Gastroesophageal sphincter (tissue), 4 donors: ENCODE measurements at regions not wholly inside any gene's neighbourhood (a gene's known extent, or its start where the extent isn't known, plus 50 kb on each side); places are given as distances from the start of the nearest gene placed in this dataset.

Source experiments
- ATAC-seq: fragments of 150-250 bp; one replicate; pipeline ENCODE4 v1.9.1; 2016; ENCODE audit warnings: mild to moderate bottlenecking, moderate library complexity
- H3K27ac ChIP-seq, 4 donors: fragments of 200-600 bp; sonication (generic) in 3 of 4; 1 replicate in 3 of 4; 2 replicates in 1 of 4; pipeline ENCODE4 v1.5.1; 2016 to 2019
- H3K27me3 ChIP-seq: fragments of 200-600 bp; sonication (generic); one replicate; pipeline ENCODE4 v1.5.1; 2019
- H3K36me3 ChIP-seq, 2 donors: fragments of 200-600 bp; sonication (generic); one replicate each; pipeline ENCODE4 v1.5.1; 2019; ENCODE audit warnings: control low read depth in 1 of 2
- H3K4me1 ChIP-seq, 3 donors: fragments of 200-600 bp; sonication (generic); 1 replicate in 2 of 3; 2 replicates in 1 of 3; pipeline ENCODE4 v1.5.1; 2016 to 2019; ENCODE audit warnings: control low read depth in 2 of 3
- H3K4me3 ChIP-seq, 2 donors: fragments of 200-600 bp; sonication (generic); one replicate each; pipeline ENCODE4 v1.5.1; 2019; ENCODE audit warnings: mild to moderate bottlenecking in 1 of 2, moderate library complexity in 1 of 2
- H3K9me3 ChIP-seq, 3 donors: fragments of 200-600 bp; sonication (generic); one replicate each; pipeline ENCODE4 v1.5.1; 2017 to 2019; ENCODE audit warnings: control low read depth in 2 of 3
- EP300 ChIP-seq: sonication (generic); formaldehyde crosslinking; IDR thresholded peaks from one replicate; pipeline ENCODE4 v1.6.1; 2017; ENCODE audit warnings: antibody characterized with exemption, mild to moderate bottlenecking
- POLR2A ChIP-seq, 2 donors: fragments of 450-650 bp; IDR thresholded peaks; one replicate each; pipeline ENCODE4 v1.6.1; 2017; ENCODE audit warnings: antibody characterized with exemption in 2 of 2, mild to moderate bottlenecking in 2 of 2, moderate library complexity in 1 of 2
- POLR2AphosphoS5 ChIP-seq: sonication (generic); formaldehyde crosslinking; IDR thresholded peaks from one replicate; pipeline ENCODE4 v1.6.1; 2017; ENCODE audit warnings: antibody characterized with exemption
- WGBS, 2 donors: methylation state at CpG; one replicate each; pipeline ENCODE4 v1.1.5; 2018; ENCODE audit warnings: low coverage in 1 of 2; 5-methylcytosine and 5-hydroxymethylcytosine counted together
- TF ChIP-seq, protein P1 (sequence below), 4 experiments: fragments of 200-600 bp in 2 of 4; fragments of 450-650 bp in 2 of 4; sonication (generic) in 1 of 4; IDR thresholded peaks; one replicate each; pipeline ENCODE4 v1.5.1; 2017 to 2019; ENCODE audit warnings: antibody characterized with exemption in 4 of 4, mild to moderate bottlenecking in 2 of 4, moderate library complexity in 2 of 4

DNA sequence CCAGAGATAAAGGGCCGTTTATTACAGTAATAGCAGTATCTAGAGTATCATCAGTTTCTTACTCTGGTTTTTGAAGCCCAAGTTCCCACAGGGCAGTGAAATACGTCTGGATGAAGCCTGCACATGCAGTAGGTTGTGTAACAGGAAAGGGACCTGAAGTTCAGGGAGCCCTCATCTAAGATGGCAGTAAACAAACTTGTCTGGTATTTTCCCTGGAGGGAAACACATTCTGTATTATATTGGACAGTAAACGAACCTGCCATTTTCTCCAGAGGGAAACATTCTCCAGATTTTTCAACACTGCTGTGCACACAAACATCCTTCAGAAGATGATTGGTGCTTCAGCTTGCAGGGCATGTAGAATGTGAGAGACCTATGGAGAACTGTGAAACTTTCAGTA lies 189.9 kb downstream of the TFEC start:
- H3K27me3 ChIP-seq: no peaks in the 10 kb centered on the region
- ATAC-seq: no peak
- TF ChIP-seq EP300 (no peak), POLR2A (IDR thresholded peaks at IDR 0.05) (no peak), POLR2AphosphoS5 (no peak)
- TF ChIP-seq, protein P1, sequence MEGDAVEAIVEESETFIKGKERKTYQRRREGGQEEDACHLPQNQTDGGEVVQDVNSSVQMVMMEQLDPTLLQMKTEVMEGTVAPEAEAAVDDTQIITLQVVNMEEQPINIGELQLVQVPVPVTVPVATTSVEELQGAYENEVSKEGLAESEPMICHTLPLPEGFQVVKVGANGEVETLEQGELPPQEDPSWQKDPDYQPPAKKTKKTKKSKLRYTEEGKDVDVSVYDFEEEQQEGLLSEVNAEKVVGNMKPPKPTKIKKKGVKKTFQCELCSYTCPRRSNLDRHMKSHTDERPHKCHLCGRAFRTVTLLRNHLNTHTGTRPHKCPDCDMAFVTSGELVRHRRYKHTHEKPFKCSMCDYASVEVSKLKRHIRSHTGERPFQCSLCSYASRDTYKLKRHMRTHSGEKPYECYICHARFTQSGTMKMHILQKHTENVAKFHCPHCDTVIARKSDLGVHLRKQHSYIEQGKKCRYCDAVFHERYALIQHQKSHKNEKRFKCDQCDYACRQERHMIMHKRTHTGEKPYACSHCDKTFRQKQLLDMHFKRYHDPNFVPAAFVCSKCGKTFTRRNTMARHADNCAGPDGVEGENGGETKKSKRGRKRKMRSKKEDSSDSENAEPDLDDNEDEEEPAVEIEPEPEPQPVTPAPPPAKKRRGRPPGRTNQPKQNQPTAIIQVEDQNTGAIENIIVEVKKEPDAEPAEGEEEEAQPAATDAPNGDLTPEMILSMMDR (IDR thresholded peaks at IDR 0.05): no peak
- no peak overlapping the region for H3K4me3 ChIP-seq
- H3K36me3 ChIP-seq: no peaks in the 10 kb centered on the region
- no peaks in the 10 kb centered on the region for H3K9me3 ChIP-seq
- no peaks in the 10 kb centered on the region for H3K4me1 ChIP-seq
- no peak overlapping the region for H3K27ac ChIP-seq
- 24 to 30% methylated on average over 3 of the region's 3 CpGs for WGBS, 2 donors

DNA sequence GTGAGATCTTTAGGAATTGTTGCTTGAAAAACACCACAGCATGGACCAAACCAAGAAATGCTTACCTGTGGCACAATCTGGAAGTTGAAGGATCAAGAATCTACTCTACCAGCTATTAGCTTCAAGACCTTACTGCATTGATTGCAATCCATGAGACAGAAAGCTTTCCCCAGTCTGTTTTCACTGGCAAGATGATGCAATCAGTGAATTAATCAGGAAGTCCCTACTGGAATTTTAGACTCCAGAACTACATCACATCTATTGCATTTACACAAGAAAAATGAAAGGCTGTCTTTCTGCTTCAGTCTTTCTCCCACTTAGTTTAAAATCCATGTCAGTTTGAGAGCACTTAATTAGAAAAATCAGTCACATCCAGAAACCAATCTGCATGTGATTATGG lies 191.7 kb downstream of the TFEC start:
- TF ChIP-seq EP300: no peak
- TF ChIP-seq, protein P1 (IDR thresholded peaks at IDR 0.05): no peak
- no peak for TF ChIP-seq POLR2A (IDR thresholded peaks at IDR 0.05)
- TF ChIP-seq POLR2AphosphoS5: no peak
- Histone ChIP-seq H3K27ac (no peak overlapping the region), H3K9me3 (no peaks in the 10 kb centered on the region), H3K36me3 (no peaks in the 10 kb centered on the region), H3K4me1 (no peaks in the 10 kb centered on the region), H3K4me3 (no peak overlapping the region), H3K27me3 (no peaks in the 10 kb centered on the region)
- ATAC-seq: no peak

DNA sequence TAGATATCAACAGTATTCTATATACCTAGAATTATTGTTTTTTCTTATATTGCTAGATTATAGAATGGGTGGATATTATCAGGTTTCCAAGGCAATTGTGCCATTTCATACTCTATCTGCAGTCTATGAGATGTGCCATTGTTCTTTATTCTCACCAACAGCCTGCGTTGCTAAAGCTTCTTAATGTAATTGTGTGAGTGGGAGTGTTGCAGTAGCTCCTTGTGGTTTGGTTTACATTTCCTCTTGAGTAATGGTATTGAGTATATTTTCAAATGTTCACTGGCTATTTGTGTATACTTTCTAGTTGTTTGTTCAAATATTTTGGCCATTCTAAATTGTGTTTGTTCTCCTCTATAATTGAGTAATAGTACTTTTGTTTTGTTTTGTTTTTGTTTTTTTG lies 199.2 kb downstream of the TFEC start:
- TF ChIP-seq, protein P1 (IDR thresholded peaks at IDR 0.05): no peak
- TF ChIP-seq POLR2A (IDR thresholded peaks at IDR 0.05): no peak
- no peak for TF ChIP-seq EP300
- no peak for TF ChIP-seq POLR2AphosphoS5
- no peaks in the 10 kb centered on the region for H3K4me1 ChIP-seq
- no peaks in the 10 kb centered on the region for H3K9me3 ChIP-seq
- no peaks in the 10 kb centered on the region for H3K27me3 ChIP-seq
- H3K36me3 ChIP-seq: no peaks in the 10 kb centered on the region
- no peak overlapping the region for H3K27ac ChIP-seq
- ATAC-seq: no peak
- WGBS, 2 donors: 79 to 90% methylated on average over 1 of the region's 1 CpG
- no peak overlapping the region for H3K4me3 ChIP-seq

DNA sequence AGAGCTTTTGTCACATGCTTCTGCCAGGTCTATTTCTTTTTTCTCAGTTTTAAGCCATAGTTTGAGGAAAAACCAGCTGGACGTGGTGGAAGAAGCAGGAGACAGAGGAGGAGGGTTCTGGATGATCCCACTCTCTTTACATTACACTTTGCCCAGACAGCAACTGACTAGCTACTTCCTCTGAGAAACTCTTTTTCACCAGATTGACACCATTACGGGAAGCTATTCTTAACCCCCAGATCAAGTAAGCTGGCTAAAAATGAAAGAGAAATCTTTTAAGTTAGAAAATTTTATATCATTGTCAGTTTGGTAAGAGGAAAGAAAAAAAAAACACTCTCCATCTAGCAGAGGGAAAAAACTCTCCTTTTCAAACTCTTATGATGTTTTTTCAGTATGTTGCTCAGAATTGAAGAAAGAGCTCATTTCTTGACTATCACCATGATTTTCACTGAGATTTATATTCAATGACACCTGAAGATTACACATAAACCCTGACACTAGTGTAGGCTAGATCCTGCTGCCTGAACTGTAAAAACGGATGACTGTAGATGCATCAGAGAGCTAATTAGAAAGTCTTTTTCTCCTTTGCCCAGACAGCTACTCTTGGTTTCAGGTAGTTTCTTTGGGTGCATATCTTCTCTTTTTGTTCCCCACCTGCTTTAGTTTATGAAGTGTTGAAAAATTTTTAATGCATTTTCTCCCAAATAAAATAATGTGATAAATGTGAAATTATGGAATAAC lies 203.1 kb downstream of the TFEC start:
- Histone ChIP-seq H3K27me3 (no peaks in the 10 kb centered on the region), H3K4me1 (no peaks in the 10 kb centered on the region), H3K27ac (no peak overlapping the region), H3K4me3 (no peak overlapping the region), H3K9me3 (no peaks in the 10 kb centered on the region), H3K36me3 (no peaks in the 10 kb centered on the region)
- 51 to 53% methylated on average over 3 of the region's 3 CpGs for WGBS, 2 donors
- TF ChIP-seq POLR2AphosphoS5 (no peak), POLR2A (IDR thresholded peaks at IDR 0.05) (no peak), EP300 (no peak)
- TF ChIP-seq, protein P1 (IDR thresholded peaks at IDR 0.05): no peak
- no peak for ATAC-seq

DNA sequence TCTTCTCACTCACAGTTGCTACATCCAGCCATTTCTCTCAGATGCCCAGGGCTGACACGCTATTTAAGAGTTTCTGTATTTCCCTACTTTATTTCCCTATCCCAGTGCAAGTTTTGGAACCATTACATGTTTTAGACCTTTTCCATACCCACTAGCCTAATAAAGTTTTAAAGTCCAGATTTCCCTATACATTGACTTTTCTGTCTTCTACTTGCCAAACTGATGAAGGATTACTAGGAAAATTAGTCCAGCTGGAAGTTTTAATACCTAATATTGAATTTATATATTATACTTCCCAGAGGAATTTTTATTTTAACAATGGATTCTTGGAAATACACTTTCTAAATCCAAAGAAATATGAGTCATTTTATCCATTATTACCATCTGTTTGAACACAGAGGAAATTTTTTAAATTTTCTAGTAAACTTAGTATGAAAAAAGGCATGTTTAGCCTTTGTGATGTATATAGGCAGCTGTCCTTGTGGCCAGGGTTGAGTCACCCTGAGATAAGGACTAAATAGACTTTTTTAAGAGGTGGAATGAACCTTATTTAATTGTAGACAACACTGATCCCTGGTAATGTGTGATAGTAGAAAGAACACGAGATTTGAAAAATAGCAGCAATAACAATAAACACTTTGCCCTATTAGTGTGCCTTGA lies 205.0 kb downstream of the TFEC start:
- no peaks in the 10 kb centered on the region for H3K36me3 ChIP-seq
- H3K9me3 ChIP-seq: no peaks in the 10 kb centered on the region
- no peaks in the 10 kb centered on the region for H3K4me1 ChIP-seq
- H3K4me3 ChIP-seq: no peak overlapping the region
- no peak for ATAC-seq
- TF ChIP-seq POLR2AphosphoS5 (no peak), POLR2A (IDR thresholded peaks at IDR 0.05) (no peak), EP300 (no peak)
- TF ChIP-seq, protein P1 (IDR thresholded peaks at IDR 0.05): no peak
- H3K27me3 ChIP-seq: no peaks in the 10 kb centered on the region
- no peak overlapping the region for H3K27ac ChIP-seq
- 48 to 72% methylated on average over 2 of the region's 2 CpGs for WGBS, 2 donors
